GM12875 (cell line): ENCODE measurements at regions not wholly inside any gene's neighbourhood (a gene's known extent, or its start where the extent isn't known, plus 50 kb on each side); places are given as distances from the start of the nearest gene placed in this dataset.
A peak's percentile ranks its signal among the peaks of the same experiment; 100 is the strongest.
"Not testable (repeated sequence)": the region's sequence is repeated elsewhere in the genome, so short reads cannot be mapped to it uniquely, and the experiment has no call there.

Experiments
- H3K4me3 ChIP-seq: one replicate; pipeline ENCODE4 v1.5.1; 2011; ENCODE audit warnings: low read depth, low read length, control low read depth
- TF ChIP-seq, protein P1 (sequence below): IDR thresholded peaks from 2 replicates; pipeline ENCODE4 v1.5.1; 2011; ENCODE audit warnings: low read depth, mild to moderate bottlenecking, control low read depth, inconsistent platforms, low read length, moderate library complexity, borderline replicate concordance; ENCODE audit not compliant: insufficient read depth

DNA sequence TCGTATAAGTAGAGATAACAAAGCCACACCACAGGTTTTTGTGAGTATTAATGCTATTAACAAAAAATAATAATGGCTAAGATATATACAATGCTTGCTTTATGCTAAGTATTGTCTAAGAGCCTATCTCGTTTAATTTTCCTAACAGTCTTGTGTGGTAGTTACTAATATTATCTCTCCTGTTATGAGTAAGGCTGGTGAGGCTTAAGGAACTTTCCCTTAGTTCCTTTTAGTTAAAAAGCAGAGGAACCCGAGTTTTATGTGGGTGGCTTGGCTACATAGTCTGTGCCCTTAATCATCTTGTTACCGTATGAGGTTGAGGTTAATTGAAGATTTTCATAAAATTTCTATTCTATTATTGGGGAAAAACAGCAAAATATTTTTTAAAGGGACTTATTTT, 218.4 kb downstream of the SOX2 start:
- TF ChIP-seq, protein P1, sequence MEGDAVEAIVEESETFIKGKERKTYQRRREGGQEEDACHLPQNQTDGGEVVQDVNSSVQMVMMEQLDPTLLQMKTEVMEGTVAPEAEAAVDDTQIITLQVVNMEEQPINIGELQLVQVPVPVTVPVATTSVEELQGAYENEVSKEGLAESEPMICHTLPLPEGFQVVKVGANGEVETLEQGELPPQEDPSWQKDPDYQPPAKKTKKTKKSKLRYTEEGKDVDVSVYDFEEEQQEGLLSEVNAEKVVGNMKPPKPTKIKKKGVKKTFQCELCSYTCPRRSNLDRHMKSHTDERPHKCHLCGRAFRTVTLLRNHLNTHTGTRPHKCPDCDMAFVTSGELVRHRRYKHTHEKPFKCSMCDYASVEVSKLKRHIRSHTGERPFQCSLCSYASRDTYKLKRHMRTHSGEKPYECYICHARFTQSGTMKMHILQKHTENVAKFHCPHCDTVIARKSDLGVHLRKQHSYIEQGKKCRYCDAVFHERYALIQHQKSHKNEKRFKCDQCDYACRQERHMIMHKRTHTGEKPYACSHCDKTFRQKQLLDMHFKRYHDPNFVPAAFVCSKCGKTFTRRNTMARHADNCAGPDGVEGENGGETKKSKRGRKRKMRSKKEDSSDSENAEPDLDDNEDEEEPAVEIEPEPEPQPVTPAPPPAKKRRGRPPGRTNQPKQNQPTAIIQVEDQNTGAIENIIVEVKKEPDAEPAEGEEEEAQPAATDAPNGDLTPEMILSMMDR, result no peak

DNA sequence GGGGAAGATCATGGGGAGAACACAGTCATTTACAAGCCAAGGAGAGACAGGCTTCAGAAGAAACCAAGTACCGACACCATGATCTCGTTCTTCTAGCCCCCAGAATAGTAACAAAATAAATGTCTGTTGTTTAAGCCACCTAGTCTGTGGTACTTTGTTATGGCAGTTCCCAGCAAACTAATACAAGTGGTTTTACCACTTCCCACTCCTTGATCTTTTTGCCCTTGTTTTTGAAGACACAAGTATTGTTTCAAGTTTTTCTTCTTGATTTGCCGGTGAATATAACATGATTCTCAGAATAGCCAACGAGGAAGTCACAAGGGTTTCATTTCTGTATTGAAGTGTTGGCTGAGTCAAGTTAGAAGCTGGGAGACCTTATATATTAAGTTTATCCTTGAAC, 220.3 kb downstream of the SOX2 start:
- TF ChIP-seq, protein P1, result no peak
- no peak overlapping the region for H3K4me3 ChIP-seq

More for the DNA sequence above, 218.4 kb downstream of the SOX2 start:
- no peak overlapping the region for H3K4me3 ChIP-seq

DNA sequence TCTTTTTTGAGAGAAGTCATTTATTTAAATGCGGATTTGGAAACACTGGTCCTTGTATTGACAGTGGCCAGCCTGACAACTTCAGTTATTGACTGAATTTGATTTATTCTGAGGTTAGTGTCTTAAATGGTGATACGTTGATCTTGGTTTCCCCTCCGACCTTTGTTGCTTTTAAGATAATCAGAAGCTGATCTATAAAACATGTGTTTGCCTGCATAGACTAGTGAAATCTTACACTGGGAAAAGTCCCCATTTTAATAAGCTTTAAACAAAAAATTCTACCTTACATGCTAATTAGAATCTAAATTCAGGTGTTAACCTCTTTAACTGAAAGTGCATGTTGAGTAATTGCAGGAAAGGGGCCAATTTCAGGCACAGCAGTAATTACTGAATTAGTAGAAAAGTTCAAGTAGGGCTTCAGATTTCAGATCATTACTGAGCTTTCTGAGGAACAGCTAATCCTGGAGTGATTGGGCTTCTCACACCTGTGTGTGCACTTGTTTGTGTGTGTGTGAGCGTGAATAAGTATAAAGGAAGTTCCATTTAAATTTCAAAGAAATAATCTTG, 221.4 kb downstream of the SOX2 start:
- TF ChIP-seq, protein P1, result no peak
- H3K4me3 ChIP-seq, result no peak overlapping the region

DNA sequence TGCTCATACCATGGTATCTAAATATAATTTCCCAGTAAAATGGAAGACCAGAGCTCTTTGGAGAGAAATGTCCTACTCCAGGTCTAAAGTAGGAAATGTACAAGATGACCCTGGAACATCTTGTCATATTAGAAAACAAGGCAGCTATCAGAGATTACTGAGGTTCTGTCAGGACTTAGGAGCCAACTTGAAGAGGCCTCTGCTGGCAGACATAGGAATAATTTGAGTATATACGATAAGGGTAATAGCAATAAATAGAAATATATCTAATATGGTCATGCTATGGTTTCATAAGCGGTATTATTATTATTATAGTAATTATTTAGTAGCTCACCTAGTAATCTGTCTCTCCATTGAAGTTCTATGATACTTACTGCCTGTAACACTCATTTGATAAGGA, 224.2 kb downstream of the SOX2 start:
- TF ChIP-seq, protein P1, result no peak
- H3K4me3 ChIP-seq, result no peak overlapping the region

DNA sequence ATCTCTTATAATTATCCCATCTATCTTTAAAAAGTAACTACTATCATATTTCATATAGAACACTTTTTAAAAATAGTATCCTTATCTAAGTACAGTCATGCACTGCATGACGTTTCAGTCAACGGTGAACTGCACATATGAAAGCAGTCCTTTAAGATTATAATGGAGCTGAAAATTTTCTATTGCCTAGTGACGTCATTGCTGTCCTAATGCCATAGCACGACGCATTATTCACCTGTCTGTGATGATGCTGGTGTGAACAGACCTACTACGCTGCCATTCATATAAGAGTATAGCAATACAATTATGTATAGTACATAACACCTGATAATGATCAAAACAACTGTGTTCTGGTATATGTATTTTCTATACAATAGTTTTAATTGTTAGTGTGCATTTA, 225.0 kb downstream of the SOX2 start:
- H3K4me3 ChIP-seq, result no peak overlapping the region
- TF ChIP-seq, protein P1, result no peak

DNA sequence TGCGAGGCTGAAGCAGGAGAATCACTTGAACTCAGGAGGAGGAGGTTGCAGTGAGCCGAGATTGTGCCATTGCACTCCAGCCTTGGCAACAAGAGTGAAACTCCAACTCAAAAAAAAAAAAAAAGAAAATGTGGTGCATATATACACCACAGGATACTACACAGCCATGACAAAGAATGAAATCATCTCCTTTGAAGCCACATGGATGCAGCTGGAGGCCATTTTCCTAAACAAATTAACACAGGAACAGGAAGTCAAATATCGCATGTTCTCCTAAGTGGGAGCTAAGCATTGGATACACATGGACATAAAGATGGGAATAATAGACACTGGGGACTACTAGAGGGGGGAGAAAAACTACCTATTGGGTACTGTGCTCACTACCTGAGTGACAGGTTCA, 226.9 kb downstream of the SOX2 start:
- H3K4me3 ChIP-seq, result not testable (repeated sequence)

DNA sequence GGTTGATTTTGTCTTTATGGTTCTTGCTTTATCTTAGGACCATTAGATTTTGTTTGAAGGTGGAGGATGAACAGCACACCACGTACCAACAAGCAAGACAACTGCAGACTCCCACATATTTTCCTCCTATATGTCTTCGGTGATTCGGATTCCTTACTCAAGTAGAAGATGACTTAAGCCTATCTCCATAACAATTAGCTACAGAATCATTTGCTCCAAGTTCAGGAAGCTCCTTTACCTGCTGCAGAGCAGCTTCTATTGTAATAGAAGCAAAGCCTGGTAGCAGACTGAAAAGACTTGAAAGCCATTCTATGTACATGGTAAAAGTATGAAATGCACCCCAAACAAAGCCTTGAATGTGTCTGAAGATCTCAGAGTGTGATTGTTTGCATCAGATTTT, 229.0 kb downstream of the SOX2 start:
- H3K4me3 ChIP-seq, result no peak overlapping the region
- TF ChIP-seq, protein P1, result no peak

DNA sequence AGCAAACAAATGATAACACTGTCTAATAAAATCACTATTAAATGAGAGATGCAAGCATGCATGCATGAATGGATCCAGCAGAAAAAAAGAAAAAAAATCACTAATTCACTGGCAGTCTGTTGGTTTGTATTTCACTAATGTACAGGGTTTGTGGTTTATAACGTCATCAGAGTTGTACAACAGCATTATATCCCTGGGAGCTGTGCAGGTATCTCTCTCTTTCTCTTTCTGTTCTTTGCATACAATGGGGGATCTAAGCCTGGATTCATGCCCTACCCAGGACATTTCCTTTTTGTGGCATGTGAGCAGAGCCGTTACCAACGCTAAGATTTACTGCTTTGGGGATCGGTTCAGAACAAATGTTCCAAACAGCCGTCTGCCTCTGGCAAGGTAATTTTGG, 229.5 kb downstream of the SOX2 start:
- H3K4me3 ChIP-seq, result peak overlapping the region; percentile 2
- TF ChIP-seq, protein P1, result no peak
